GM18498 (cell line): ENCODE measurements at regions not wholly inside any gene's neighbourhood (a gene's known extent, or its start where the extent isn't known, plus 50 kb on each side); places are given as distances from the start of the nearest gene placed in this dataset.

Experiments used
- ATAC-seq: cut with Tn5 transposase; IDR thresholded peaks from one replicate; pipeline ENCODE4 v1.9.1; 2021; ENCODE audit warnings: mild to moderate bottlenecking, moderate library complexity; ENCODE audit not compliant: unreplicated experiment

DNA sequence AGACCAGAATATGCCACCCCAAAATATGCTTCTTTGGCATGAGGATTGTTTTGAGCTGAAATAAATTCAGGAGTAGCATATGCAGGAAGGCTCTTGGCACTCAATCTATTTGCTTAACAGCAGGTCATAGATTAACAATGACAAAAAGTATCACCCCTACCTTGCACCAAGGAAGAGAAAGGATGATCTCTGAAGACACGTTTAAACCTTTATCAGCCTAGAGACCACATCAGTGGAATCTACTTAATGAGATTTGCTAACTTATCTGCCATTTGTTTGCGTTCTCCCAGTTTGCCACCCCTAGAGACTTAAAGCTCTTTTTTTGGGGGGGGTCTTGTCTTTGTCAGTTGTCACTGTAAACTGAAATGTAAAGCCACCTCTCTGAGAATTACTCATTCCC is 1278.7 kb upstream of the USP15 start:
- no peak for ATAC-seq

DNA sequence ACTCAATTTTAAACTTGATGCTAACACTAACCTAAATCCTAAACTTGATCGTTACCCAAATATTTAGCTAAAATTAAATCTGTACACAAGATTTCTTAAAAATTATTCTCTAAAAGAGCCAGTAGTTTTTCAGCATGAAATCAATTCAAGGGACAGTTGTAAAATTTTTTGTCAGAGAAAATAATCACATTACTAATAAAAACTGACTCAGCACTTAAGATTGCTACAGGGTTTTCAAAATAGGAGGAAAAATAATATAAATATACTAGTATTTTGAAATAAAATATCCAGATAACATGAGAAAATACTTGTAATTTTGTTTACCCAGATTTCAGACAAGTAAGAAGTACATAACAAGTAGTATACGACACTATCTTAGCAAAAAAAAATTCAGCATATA is 1268.1 kb upstream of the USP15 start:
- no peak for ATAC-seq

DNA sequence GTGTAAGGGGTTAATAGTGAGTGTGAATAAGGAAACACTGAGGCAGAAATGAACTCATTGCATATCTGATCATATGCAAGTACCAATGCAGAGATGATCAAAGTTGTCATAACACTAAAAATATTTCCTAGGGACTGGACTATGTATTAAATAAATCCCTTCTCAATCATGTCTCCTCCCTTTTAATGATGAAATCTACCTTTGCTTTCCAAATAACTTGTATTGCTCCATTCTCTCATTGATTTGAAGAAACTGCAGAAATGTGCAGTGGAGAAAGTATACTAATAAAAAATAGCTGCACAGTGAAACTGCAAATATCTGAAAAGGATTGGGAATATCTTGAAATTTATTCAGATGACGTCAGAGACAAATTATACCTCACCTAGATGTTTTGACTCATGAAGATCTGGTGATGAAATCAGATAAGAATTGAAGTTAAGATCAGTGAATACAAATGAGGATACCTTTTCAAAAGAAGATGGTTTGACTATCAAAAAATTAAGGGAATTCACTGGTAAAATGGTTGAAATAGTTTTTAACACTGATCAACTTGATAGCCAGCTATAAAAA is 1264.9 kb upstream of the USP15 start:
- ATAC-seq, result no peak

DNA sequence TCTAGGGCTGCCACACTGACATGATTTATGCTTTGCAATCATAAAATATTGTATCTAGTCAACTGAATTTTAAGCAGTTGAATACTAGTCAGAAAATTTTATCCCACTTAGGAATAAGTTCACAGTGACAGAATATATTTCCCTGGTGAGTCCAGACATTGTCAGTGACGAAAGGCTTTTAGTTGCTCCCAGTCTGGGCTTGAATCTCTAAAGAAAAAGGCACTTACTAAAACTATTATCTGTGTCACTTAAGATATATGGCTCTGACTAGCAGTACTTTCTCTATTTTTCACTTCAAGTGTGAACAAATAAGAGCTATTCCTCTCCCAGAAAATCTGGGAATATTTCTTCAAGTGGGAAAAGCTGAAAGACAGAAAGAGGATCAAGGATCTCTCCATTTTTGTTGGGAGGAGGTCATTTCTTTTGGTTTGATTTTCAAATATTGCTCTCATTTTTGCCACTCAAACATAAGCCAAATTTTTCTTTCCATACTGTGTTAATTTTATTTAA is 1262.3 kb upstream of the USP15 start:
- ATAC-seq, result no peak

DNA sequence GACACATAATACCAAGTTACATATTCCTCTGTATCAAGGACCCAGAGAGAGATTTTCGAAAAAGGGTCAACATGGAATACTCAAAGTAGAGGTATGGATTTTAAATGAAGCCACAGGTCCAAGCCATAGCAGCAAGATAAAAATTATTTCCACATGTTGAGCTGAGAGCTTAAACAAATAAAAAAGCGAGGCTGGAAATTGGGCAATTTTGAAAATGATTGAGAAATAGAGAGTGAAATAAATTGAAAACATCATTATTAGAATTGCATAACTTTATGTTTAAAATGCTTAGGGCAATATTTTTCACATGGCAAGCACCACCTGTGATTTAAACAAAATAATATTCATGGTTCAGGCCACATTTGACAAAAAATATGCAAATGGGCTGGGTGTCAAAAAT is 1251.0 kb upstream of the USP15 start:
- no peak for ATAC-seq

DNA sequence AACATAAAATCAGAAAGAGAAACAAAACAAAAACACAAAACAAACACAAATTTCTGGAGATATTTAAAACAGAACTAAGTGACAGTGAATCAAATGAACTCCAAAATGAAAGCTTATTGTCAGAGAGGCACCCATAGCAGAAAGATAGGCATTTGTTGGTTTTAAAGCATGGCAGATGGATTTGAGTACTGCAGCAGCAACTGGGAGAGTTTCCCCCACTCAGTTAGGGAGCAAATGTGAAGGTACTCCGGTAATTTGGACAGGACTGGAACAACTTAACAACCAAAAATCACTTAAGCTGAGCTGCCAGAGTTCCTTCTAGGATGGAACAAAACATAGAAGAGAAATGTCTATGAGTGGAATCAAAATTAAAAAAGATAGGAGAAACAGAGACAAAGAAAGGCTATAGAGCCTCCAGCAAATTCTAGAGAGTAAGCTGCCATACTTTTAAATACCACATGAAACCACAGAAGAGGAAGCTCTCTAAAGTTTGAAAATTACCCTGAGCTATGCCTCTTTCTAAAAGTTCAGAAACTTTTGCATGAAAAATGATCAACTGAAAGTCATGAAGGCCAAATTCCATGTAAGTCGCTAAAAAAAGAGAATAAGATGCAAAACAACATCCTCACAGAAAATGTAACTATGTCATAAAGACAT is 1248.3 kb upstream of the USP15 start:
- ATAC-seq, result no peak

DNA sequence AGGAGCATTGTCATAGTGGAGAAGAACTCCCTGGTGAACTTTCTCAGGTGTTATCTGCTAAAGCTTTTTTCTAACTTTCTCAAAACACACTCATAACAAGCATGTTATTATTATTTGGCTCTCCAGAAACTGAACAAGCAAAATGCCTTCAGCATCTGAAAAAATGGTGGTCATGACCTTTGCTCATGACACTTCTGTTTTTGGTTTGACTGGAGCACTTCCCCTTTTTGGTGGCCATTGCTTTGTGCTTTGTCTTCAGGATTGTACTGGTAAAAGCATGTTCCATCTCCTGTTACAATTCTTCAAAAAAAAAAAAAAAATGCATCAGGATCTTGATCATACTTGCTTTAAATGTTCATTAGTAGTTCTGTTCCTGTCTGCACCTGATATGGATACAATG is 1241.6 kb upstream of the USP15 start:
- no peak for ATAC-seq

DNA sequence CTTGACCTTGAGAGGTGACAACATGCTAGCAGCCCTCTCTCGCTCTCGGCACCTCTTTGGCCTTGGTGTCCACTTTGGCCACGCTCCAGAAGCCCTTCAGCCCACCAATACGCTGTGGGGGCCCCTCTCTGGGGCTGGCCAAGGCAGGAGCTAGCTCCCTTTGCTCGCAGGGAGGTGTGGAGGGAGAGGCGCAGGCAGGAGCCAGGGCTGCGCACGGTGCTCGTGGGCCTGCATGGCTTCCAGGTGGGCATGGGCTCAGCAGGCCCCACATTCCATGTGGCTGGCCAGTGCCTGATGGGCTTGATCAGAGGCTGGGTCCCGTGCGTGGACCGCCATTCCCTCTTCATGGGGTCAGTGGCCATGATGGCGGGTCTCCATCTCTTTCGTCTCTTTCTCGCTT is 1237.0 kb upstream of the USP15 start:
- ATAC-seq, result no peak

DNA sequence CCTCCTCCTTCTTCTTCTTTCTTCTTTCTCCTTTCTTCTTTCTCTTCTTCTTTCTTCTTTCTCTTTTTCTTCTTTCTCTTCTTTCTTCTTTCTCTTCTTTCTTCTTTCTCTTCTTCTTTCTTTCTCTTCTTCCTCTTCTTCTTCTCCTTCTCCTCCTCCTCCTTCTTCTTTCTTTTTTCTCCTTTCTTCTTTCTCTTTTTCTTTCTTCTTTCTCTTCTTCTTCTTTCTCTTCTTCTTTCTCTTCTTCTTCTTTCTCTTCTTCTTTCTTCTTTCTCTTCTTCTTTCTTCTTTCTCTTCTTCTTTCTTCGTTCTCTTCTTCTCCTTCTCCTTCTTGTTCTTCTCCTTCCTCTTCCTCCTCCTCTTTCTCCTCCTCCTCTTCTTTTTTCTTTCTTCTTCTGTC is 1230.7 kb upstream of the USP15 start:
- no peak for ATAC-seq

DNA sequence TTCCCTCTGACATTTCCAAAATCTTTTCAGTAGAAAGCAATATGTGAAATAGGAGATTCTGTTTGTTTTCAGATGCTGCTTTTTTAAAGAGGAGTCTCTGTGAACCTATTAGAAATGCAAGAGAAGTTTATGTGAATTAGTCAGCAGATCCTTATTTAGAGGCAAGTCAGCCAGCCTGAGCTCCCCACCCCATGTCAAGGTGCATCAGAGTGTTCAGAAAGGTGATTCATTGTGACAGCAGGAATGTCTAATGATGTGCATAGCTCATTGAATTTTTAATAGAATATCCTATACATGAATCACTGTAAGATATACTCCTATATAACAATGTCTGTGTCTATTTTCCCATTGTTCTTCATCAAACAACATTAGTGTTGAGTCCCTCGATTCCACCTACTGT is 1222.4 kb upstream of the USP15 start:
- ATAC-seq, result no peak

DNA sequence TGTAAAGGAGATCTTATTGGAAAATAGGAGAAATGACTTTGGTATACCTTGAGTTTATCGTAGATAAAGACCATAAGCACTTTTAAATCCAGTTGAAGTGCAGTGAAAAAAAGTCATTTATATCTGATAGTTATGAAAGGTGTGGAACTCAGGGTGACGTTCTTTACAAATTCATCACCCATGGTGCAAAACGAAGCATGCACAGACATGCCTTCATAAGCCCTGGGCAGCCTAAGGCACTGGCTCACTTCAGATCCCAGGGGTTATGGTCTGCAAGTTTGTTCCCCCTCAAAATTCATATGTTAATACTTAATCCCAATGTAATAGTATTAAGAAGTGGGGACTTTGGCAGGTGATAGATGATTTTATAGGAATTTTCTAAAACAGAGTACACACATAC is 1216.4 kb upstream of the USP15 start:
- ATAC-seq, result no peak

DNA sequence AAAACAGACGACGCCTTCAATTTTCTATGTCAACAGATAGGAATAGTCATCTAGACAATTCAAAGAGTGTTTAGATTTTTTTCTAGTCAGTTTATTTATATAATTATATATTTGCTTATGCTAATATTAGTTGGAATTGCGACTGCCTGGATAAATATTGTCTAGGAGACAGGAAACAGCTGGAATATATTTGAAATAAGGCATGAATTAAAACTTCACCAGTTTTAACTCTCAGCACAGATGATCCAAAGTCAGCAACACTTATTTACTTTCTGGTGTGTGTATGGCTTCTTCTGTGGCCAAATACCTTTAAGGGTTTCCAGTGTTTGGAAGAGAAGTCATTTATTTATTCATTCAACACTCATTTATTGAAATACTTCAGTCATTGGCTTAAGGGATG is 1215.4 kb upstream of the USP15 start:
- ATAC-seq, result no peak

DNA sequence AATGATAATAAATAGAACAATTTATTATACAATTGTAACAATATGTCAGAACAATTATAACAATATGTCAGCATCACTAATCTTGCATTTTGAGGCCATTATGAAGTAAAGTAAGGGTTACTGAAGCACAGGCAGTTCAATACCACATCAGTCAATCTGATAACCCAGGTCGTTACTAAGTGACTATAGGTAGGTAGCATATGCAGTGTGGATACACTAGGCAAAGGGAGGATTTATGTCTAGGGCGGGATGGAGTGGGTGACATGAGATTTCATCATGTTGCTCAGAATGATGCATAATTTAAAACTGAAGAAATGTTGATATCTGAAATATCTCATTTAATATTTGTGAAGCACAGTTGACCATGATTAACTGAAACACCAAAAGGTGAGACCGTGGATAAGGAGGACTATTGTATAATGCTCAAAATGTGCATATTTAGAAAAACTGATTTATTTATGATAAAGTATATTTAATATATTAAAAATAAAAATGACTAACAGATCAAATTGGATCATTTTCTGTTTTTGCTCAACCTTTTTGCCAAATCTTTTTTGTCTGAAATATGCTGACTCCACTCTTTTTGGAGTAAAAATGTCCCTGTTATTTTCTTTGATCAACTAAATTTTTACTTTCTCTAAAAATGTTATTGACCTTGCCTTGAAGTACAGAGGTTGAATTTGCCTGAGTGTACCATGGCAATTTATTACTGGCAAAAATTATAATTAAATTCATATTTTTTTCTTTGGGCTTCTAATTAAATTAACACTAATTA is 1189.4 kb upstream of the USP15 start:
- no peak for ATAC-seq

DNA sequence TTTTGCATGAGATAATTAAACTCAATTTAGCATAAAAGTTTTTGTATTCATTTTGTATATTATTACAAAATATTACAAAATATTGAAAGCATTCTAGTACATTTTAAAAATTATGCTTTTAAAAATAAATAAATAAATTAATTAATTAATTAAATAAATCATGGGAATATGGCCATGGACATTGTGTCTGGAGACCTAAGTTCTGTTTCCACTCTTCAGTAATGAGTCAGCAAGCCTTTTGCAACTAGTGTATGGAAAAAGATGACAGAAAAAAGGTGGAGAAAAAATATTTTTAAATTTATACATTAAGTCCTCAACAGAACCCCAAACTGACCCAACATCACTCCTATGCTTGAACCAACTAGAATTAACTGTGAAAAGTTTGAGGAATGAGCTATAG is 1187.5 kb upstream of the USP15 start:
- ATAC-seq, result no peak

DNA sequence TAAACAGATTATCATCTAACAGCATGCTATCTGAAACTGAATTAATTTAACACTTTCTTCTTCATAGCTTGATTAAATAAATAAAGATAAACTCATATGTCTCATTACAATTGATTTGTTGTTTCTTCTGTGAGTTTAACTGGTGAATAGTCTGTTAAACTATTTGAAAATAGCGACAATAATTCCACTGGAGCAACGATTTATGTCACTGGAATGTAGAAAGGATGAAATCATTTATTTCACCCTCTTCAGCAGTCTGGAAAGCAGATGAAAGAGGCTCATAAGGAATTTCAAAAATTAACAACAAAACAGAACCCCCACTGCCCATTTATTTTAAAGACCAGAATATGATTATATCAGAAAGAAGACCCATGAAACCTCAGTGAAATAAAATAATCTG is 1165.1 kb upstream of the USP15 start:
- ATAC-seq, result no peak

DNA sequence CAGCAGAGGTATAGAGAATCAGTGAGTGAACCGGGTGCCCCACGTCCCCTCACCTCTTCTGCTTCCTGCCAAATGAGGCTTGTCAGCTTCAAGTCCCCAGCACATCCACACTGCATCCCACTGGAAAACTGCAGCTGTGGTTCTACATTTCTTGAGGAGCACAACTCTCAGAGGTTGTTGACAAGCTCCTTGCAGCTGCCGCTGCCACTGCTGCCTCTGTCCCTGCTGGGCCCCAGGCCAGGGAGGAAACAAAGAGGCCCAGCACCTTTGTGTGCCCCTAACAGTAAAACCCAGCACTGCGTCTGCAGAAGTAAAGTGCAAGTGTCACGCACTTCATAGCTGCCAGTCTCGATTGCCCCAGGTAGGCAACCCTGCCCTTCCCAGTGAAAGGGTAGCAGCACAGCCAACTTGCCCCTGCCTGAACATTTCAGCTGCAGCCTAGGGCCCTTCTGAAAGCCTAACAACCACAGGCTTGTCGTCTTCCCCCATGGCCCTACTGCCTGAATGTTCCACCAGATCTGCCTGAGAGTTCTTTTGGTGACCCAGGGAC is 1162.1 kb upstream of the USP15 start:
- ATAC-seq, result no peak

DNA sequence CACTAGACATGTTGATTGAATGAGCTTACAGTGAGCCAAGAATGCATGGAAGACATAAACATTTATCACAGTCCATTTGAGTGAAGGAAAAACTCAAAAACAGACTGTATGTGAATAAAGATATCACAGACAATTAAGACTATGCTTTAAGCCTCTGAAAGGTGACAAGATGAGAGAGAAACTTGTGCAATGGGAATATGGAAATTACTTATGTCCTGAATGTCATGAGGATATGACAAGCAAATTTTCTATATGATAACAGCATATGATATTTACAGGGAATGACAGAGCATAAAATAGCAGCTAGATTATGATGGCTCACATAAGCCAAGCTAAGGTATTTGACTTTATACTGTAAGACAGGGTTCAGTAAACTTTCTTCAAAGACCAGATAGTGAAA is 1153.1 kb upstream of the USP15 start:
- no peak for ATAC-seq

DNA sequence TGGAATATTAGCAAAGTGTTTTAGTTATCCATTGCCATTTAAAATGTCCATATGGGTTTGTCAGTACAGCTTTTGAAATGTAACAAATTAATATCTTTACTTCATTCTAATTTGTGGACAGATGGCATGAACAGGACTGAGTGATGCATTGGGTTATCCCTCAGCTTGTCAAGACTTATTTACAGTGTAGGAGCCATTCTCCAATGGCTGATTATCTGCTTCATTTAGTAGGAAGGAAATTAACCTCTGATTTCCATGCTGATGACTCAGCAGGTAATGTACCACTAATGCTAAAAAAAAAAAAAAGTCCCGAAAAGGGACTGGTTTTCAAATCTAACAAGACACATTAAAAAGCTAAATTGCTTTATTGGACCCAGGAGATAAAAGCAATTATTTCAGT is 1149.0 kb upstream of the USP15 start:
- no peak for ATAC-seq

DNA sequence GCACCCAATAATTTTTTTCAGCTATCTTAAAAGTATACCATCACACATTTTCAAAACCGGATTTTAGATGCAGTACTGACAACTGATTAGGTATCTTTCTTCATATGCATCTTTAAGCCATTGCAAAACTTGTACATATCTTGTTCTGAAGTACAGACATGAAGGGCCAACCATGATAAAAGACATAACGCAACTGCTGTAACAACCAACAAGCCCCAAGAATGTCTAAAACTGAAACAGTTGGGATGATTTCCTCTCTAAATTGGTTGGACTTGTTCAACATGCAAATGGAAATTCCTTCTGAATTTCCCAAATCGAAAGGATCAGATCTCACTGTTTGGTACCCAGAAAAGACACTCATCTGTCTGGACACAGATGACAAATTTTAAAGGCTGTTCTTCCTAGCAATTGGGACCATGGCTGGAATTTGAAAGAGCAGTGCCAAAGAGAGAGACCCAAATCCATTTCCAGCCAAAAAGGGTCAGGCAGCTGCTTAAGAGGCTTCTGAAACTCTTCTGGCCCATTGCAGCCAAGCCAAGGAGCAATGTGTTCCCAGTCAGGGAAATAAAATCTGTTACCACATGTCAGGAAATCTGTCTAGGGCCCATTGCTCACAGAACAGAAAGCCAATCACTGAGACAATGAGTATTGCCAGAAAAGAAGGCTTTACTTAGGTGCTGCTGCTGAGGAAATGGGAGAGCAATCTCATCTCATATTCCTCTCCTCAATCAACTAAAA is 1122.4 kb upstream of the USP15 start:
- ATAC-seq, result no peak

DNA sequence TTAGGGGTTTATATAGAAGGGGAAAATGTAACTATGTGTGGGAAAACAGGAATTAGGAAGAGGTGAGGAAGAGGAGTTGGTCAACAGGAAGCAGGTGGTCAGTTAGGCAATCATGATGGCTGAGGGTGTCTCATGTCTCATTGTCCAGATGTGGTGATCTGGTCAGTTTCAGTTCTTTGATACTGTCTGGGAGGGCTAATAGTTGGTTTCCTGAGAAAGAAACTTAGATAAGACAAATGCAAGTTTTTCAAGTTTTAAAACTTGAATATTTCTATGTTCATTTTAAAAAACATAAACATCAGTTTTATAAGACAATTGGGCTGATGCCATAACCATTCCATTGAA is 1121.8 kb upstream of the USP15 start:
- ATAC-seq, result no peak

DNA sequence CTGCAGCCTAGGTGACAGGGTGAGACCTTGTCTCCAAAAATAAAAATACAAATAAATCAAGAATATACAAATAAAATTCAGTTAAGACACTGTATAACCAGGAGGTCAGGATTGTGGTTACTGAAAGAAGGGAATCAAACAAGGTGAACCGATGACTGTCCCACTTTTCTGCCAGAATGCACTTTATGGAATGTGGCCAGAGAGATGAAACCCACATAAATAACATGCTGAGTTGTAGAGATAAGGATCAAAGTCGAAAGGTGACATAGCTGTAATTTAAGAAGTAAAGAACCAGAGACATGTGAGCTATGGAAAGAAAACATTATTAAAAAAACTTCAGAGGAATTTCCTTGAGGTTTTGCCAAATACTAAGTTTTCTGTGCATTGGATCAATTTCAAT is 1098.2 kb upstream of the USP15 start:
- no peak for ATAC-seq
